Hepatocyte (in vitro differentiated cells): ENCODE measurements at regions not wholly inside any gene's neighbourhood (a gene's known extent, or its start where the extent isn't known, plus 50 kb on each side); places are given as distances from the start of the nearest gene placed in this dataset.

ENCODE experiments used
- CTCF ChIP-seq: fragments of 200-600 bp; sonication (generic); IDR thresholded peaks from 2 replicates; pipeline ENCODE4 v1.5.1; 2016; ENCODE audit warnings: antibody characterized with exemption, mild to moderate bottlenecking; ENCODE audit not compliant: poor library complexity
- EZH2 ChIP-seq: fragments of 200-600 bp; sonication (generic); IDR thresholded peaks from 2 replicates; pipeline ENCODE4 v1.6.1; 2016; ENCODE audit warnings: antibody characterized with exemption, mild to moderate bottlenecking, borderline replicate concordance
- EZH2phosphoT487 ChIP-seq: fragments of 200-600 bp; sonication (generic); IDR thresholded peaks from one replicate; pipeline ENCODE4 v1.6.1; 2018; ENCODE audit warnings: antibody characterized with exemption, mild to moderate bottlenecking, low read depth, moderate library complexity; ENCODE audit not compliant: unreplicated experiment, severe bottlenecking

DNA sequence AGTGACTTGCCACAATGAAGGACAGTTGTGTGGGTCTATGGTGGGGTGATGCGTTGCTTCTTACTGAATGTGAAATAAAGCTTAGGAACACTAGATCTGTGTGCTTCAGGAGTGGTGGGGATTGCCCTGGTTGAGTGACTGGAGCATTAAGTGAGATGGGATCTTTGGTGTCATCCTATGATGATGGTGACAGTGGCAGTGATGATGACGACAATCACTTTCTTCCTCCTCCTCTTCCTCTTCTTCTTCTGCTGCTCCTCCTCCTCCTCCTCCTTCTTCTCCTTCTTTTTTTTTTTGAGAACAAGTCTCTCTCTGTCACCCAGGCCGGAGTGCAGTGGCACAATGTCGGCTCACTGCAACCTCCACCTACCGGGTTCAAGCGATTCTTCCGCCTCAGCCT lies 396.8 kb downstream of the SEC14L1 start:
- TF ChIP-seq CTCF (no peak), EZH2 (no peak), EZH2phosphoT487 (no peak)
